Tibial nerve (tissue), 3 donors: ENCODE measurements at regions not wholly inside any gene's neighbourhood (a gene's known extent, or its start where the extent isn't known, plus 50 kb on each side); places are given as distances from the start of the nearest gene placed in this dataset.

ENCODE experiments used
- POLR2A ChIP-seq, 2 donors: fragments of 450-650 bp; IDR thresholded peaks; one replicate each; pipeline ENCODE4 v1.6.1; 2017; ENCODE audit warnings: antibody characterized with exemption in 2 of 2, mild to moderate bottlenecking in 2 of 2, moderate library complexity in 2 of 2
- TF ChIP-seq, protein P1 (sequence below), 5 experiments: fragments of 200-600 bp in 3 of 5; fragments of 450-650 bp in 2 of 5; sonication (generic) in 3 of 5; IDR thresholded peaks; one replicate each; pipeline ENCODE4 v1.5.1; 2016 to 2019; ENCODE audit warnings: antibody characterized with exemption in 5 of 5, mild to moderate bottlenecking in 3 of 5, moderate library complexity in 2 of 5

DNA sequence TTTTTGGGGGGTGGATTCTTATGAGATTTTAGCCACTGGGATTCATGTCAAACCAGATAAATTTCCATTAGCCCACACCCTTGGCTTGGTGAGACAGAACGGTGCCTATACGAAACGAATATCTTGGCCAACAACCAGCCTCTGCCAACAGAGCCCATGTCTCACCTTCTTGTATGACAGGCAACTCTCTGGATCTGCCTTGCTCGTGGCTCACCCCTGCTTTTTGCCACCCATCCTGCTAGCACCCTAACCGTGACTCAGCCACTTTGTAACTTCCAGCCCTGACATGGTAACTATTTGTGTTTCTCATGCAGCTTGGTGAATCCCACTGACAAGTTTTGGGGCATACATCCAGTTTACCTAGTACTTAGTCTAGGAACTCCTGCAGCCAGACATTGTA, 457.0 kb downstream of the SPATA31D1 start:
- TF ChIP-seq, protein P1, sequence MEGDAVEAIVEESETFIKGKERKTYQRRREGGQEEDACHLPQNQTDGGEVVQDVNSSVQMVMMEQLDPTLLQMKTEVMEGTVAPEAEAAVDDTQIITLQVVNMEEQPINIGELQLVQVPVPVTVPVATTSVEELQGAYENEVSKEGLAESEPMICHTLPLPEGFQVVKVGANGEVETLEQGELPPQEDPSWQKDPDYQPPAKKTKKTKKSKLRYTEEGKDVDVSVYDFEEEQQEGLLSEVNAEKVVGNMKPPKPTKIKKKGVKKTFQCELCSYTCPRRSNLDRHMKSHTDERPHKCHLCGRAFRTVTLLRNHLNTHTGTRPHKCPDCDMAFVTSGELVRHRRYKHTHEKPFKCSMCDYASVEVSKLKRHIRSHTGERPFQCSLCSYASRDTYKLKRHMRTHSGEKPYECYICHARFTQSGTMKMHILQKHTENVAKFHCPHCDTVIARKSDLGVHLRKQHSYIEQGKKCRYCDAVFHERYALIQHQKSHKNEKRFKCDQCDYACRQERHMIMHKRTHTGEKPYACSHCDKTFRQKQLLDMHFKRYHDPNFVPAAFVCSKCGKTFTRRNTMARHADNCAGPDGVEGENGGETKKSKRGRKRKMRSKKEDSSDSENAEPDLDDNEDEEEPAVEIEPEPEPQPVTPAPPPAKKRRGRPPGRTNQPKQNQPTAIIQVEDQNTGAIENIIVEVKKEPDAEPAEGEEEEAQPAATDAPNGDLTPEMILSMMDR (IDR thresholded peaks at IDR 0.05), result no peak
- TF ChIP-seq POLR2A (IDR thresholded peaks at IDR 0.05), result no peak
